ENCODE measurements at regions not wholly inside any gene's neighbourhood (a gene's known extent, or its start where the extent isn't known, plus 50 kb on each side); places are given as distances from the start of the nearest gene placed in this dataset.
"Not testable (repeated sequence)": the region's sequence is repeated elsewhere in the genome, so short reads cannot be mapped to it uniquely, and the experiment has no call there.

DNA sequence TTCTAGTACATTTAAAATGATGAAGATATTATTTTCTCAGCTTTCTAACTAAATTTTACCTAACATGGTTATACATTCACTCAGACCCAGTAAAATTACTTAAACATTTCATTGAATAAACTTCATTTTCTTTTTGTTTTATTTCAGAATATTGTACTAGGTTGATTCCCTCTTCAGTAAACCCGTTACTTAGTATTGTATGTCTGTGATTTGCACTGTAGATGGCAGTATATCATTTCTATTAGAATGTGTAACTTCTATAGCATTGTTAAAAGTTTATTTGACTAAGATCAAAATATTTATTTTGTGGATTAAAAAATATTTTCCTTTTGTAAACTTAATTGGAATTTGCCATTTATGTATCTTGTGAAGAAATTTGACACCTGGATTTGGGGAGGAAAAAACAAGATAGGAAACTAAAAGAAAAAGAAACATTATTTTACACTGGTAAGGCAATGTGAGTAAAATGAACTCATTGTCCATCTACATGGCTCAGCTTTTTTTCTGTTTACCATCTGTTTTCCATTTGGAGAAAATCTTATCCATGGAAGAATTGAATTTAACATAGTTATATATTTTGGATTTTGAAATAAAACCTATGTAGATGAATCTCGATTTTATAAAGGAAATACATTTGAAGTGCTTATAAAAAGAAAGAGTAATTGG, 145.6 kb upstream of the METTL14 start:
- not testable (repeated sequence) for H3K36me3 ChIP-seq (ENCODE audit: control insufficient read depth in 4 of 4, insufficient read depth in 4 of 4, low read length in 4 of 4); H3K9me3 ChIP-seq (ENCODE audit: control insufficient read depth in 4 of 4, insufficient read depth in 3 of 4, low read length in 3 of 4); ATAC-seq (ENCODE audit: insufficient read depth, low FRiP score); H3K4me3 ChIP-seq; H3K9ac ChIP-seq (ENCODE audit: insufficient read depth in 1 of 2, low read length in 2 of 2); H3K27ac ChIP-seq (ENCODE audit: low read depth in 1 of 2, low read length in 1 of 2); H3K4me1 ChIP-seq (ENCODE audit: control insufficient read depth in 5 of 5, insufficient read depth in 5 of 5, low read length in 5 of 5); H3K27me3 ChIP-seq (ENCODE audit: control insufficient read depth in 3 of 3, insufficient read depth in 3 of 3, low read length in 2 of 3)
- 48% methylated on average over 2 of the region's 2 CpGs for WGBS, 2 donors
- peak in 2 of 3 donors; percentile 5 to 38 for DNase-seq

DNA sequence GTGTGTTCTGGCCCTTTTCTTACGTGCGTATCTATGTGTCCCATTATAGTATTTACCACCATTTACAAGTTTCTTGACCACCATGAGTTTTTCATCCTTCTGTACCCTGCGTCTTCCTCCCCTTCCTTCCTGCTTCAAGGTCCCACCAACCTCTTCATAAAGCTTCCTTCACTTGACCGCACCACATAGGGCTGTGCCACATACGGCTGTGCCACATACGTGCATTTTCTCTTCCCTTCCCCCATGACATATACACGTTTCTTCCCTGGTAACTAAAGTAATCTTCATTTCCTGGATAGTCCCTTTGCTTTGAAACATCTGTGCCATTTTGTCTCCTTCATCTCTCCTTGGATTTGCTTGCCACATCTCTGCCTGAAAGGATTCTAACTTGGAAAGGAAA, 128.6 kb upstream of the METTL14 start:
- WGBS, 2 donors, result 81 to 82% methylated on average over 7 of the region's 7 CpGs
- not testable (repeated sequence) for H3K27me3 ChIP-seq (ENCODE audit: control insufficient read depth in 3 of 3, insufficient read depth in 3 of 3, low read length in 2 of 3)

DNA sequence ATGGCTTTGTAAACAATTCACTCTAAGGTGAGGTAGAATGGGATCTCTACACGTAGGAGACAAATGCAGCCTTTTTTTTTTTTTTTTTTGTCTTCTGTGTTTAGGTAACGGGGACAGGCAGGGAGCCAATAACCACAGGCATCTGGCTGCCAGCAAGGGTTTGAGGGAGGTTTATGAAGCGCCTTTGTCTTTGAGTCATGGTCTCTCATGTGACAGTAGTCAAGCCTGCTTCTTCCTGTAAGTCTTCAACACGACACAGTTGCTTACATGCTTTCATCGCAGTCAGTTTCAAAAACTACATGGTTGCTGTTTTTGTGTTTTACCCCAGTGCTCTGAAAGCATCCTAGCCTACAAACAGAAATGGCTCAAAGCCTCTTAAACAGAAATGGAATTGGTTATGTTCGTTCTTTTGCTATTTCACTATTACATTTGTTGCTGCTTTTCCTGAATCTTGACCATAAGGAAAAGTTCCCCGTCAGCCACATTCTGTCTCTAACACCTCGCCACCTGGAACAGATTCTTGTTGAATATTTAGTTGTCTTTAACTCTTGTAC, 127.8 kb upstream of the METTL14 start:
- Histone ChIP-seq H3K36me3 (ENCODE audit: control insufficient read depth in 4 of 4, insufficient read depth in 4 of 4, low read length in 4 of 4) (no peaks in the 10 kb centered on the region), H3K9me3 (ENCODE audit: control insufficient read depth in 4 of 4, insufficient read depth in 3 of 4, low read length in 3 of 4) (no peaks in the 10 kb centered on the region), H3K4me1 (ENCODE audit: control insufficient read depth in 5 of 5, insufficient read depth in 5 of 5, low read length in 5 of 5) (no peaks in the 10 kb centered on the region), H3K27ac (ENCODE audit: low read depth in 1 of 2, low read length in 1 of 2) (no peak overlapping the region), H3K27me3 (ENCODE audit: control insufficient read depth in 3 of 3, insufficient read depth in 3 of 3, low read length in 2 of 3) (no peaks in the 10 kb centered on the region), H3K4me3 (no peak overlapping the region), H3K9ac (ENCODE audit: insufficient read depth in 1 of 2, low read length in 2 of 2) (no peak overlapping the region)
- 55 to 58% methylated on average over 8 of the region's 8 CpGs for WGBS, 2 donors
- TF ChIP-seq, protein P1, sequence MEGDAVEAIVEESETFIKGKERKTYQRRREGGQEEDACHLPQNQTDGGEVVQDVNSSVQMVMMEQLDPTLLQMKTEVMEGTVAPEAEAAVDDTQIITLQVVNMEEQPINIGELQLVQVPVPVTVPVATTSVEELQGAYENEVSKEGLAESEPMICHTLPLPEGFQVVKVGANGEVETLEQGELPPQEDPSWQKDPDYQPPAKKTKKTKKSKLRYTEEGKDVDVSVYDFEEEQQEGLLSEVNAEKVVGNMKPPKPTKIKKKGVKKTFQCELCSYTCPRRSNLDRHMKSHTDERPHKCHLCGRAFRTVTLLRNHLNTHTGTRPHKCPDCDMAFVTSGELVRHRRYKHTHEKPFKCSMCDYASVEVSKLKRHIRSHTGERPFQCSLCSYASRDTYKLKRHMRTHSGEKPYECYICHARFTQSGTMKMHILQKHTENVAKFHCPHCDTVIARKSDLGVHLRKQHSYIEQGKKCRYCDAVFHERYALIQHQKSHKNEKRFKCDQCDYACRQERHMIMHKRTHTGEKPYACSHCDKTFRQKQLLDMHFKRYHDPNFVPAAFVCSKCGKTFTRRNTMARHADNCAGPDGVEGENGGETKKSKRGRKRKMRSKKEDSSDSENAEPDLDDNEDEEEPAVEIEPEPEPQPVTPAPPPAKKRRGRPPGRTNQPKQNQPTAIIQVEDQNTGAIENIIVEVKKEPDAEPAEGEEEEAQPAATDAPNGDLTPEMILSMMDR (IDR thresholded peaks at IDR 0.05; ENCODE audit: control extremely low read depth, extremely low read depth), result no peak
- no peak for ATAC-seq (ENCODE audit: insufficient read depth, low FRiP score)
- DNase-seq, result peak in 1 of 3 donors; percentile 0

More for the DNA sequence above, 128.6 kb upstream of the METTL14 start:
- not testable (repeated sequence) for ATAC-seq (ENCODE audit: insufficient read depth, low FRiP score); H3K4me1 ChIP-seq (ENCODE audit: control insufficient read depth in 5 of 5, insufficient read depth in 5 of 5, low read length in 5 of 5); H3K9ac ChIP-seq (ENCODE audit: insufficient read depth in 1 of 2, low read length in 2 of 2); H3K4me3 ChIP-seq; H3K9me3 ChIP-seq (ENCODE audit: control insufficient read depth in 4 of 4, insufficient read depth in 3 of 4, low read length in 3 of 4); H3K36me3 ChIP-seq (ENCODE audit: control insufficient read depth in 4 of 4, insufficient read depth in 4 of 4, low read length in 4 of 4); H3K27ac ChIP-seq (ENCODE audit: low read depth in 1 of 2, low read length in 1 of 2); DNase-seq

DNA sequence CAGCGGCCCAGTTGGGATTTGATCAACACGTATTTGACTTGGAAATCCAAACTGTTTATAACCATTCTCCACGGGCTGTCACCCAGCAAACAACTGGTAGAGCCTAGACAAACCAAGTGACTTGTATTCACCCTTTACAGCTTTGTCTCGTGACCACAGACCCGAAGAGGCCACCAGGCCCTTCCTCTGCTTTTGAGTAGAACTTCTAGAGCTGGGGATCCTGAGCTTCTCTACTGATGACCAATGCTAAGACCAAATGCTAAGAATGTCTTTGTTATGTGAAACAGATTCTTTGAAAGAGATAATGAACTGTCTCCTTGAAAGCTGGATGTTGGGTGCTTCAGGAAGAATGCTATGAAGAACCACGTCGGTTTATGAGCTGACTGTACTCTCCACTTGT, 127.0 kb upstream of the METTL14 start:
- H3K36me3 ChIP-seq (ENCODE audit: control insufficient read depth in 4 of 4, insufficient read depth in 4 of 4, low read length in 4 of 4); H3K9me3 ChIP-seq (ENCODE audit: control insufficient read depth in 4 of 4, insufficient read depth in 3 of 4, low read length in 3 of 4); H3K4me1 ChIP-seq (ENCODE audit: control insufficient read depth in 5 of 5, insufficient read depth in 5 of 5, low read length in 5 of 5); H3K27me3 ChIP-seq (ENCODE audit: control insufficient read depth in 3 of 3, insufficient read depth in 3 of 3, low read length in 2 of 3); DNase-seq; H3K9ac ChIP-seq (ENCODE audit: insufficient read depth in 1 of 2, low read length in 2 of 2); H3K27ac ChIP-seq (ENCODE audit: low read depth in 1 of 2, low read length in 1 of 2); H3K4me3 ChIP-seq; ATAC-seq (ENCODE audit: insufficient read depth, low FRiP score): not testable (repeated sequence)
- 73 to 87% methylated on average over 5 of the region's 7 CpGs for WGBS, 2 donors

DNA sequence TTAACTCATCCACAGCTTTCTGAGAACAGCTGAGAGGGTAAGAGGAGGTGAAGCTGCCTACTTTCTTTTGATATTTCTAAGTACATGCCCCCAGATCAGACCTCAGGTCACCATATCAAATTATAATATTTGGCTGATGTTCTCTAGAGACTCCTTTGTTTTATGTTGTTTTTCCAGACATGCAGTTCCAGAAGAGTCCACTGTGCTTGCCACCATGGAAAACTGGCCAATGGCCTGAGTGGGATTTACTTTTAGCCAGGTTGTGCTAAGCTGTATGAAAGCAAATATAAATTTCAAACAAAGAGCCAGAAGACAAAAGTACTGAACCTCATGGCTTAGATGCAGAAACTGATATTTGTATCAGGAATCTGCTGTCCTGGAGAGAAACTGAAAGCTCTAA, 123.6 kb upstream of the METTL14 start:
- H3K27me3 ChIP-seq (ENCODE audit: control insufficient read depth in 3 of 3, insufficient read depth in 3 of 3, low read length in 2 of 3); H3K4me3 ChIP-seq; H3K4me1 ChIP-seq (ENCODE audit: control insufficient read depth in 5 of 5, insufficient read depth in 5 of 5, low read length in 5 of 5); H3K9me3 ChIP-seq (ENCODE audit: control insufficient read depth in 4 of 4, insufficient read depth in 3 of 4, low read length in 3 of 4); ATAC-seq (ENCODE audit: insufficient read depth, low FRiP score); DNase-seq; H3K36me3 ChIP-seq (ENCODE audit: control insufficient read depth in 4 of 4, insufficient read depth in 4 of 4, low read length in 4 of 4); H3K27ac ChIP-seq (ENCODE audit: low read depth in 1 of 2, low read length in 1 of 2); H3K9ac ChIP-seq (ENCODE audit: insufficient read depth in 1 of 2, low read length in 2 of 2): not testable (repeated sequence)

DNA sequence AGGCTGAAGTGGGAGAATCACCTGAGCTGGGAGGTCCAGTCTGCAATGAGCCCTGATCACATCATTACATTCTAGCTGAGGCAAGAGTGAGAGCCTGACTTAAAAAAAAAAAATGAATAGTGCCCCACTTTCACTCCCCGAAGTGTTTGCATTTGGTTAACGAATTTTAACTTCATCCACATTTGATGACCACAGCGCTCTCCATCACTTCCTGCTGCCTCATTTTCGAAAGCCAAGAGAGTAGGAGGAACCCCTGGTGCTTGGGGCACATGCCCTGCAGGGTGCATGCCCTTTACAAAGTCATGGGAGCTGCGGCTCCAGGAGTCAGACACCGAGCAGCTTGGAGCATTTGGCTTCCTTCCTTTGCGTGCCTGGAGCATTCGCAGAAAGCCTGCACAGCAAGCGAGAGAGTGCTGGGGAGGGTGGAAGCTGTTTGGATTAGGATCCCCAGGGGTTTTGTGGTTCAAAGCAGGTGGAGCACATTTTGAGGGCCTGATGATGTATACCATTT, 119.1 kb upstream of the METTL14 start:
- H3K4me1 ChIP-seq (ENCODE audit: control insufficient read depth in 5 of 5, insufficient read depth in 5 of 5, low read length in 5 of 5); H3K36me3 ChIP-seq (ENCODE audit: control insufficient read depth in 4 of 4, insufficient read depth in 4 of 4, low read length in 4 of 4); ATAC-seq (ENCODE audit: insufficient read depth, low FRiP score); H3K4me3 ChIP-seq; H3K9me3 ChIP-seq (ENCODE audit: control insufficient read depth in 4 of 4, insufficient read depth in 3 of 4, low read length in 3 of 4); H3K27ac ChIP-seq (ENCODE audit: low read depth in 1 of 2, low read length in 1 of 2); H3K9ac ChIP-seq (ENCODE audit: insufficient read depth in 1 of 2, low read length in 2 of 2); H3K27me3 ChIP-seq (ENCODE audit: control insufficient read depth in 3 of 3, insufficient read depth in 3 of 3, low read length in 2 of 3); DNase-seq: not testable (repeated sequence)
- 10% methylated on average over 9 of the region's 9 CpGs for WGBS, 2 donors

DNA sequence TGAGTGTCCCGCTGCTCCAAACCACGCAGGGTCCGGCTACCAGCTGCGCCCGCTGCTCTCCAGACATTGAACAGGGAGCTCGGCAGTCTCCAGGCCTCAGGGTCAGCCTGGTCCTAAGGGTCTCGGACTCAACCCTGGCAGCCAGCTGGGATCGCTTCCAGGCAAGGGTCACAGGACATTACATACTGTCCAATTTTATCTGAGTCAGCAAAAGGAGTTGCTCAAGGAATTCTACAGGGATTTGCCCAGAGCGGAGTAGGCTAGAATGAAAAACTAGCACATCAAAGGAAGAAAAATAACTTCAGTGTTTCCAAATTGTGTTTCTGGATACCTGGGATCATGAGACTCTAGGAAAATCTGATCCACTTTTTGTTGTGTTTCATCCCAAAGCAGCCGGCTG, 112.2 kb upstream of the METTL14 start:
- DNase-seq; H3K4me3 ChIP-seq; H3K27ac ChIP-seq (ENCODE audit: low read depth in 1 of 2, low read length in 1 of 2); H3K27me3 ChIP-seq (ENCODE audit: control insufficient read depth in 3 of 3, insufficient read depth in 3 of 3, low read length in 2 of 3); ATAC-seq (ENCODE audit: insufficient read depth, low FRiP score); H3K4me1 ChIP-seq (ENCODE audit: control insufficient read depth in 5 of 5, insufficient read depth in 5 of 5, low read length in 5 of 5); H3K36me3 ChIP-seq (ENCODE audit: control insufficient read depth in 4 of 4, insufficient read depth in 4 of 4, low read length in 4 of 4); H3K9ac ChIP-seq (ENCODE audit: insufficient read depth in 1 of 2, low read length in 2 of 2); H3K9me3 ChIP-seq (ENCODE audit: control insufficient read depth in 4 of 4, insufficient read depth in 3 of 4, low read length in 3 of 4): not testable (repeated sequence)
- 93 to 94% methylated on average over 10 of the region's 10 CpGs for WGBS, 2 donors

All from lung (tissue), 11 donors.